OCI-LY7 (cell line): ENCODE measurements at regions not wholly inside any gene's neighbourhood (a gene's known extent, or its start where the extent isn't known, plus 50 kb on each side); places are given as distances from the start of the nearest gene placed in this dataset.

Source experiments
- CTCF ChIP-seq: fragments of 200-600 bp; sonication (generic); conservative IDR thresholded peaks from 2 replicates; pipeline ENCODE4 v1.5.1; 2014; ENCODE audit warnings: mild to moderate bottlenecking, antibody characterized with exemption, low read length, moderate library complexity, mixed read lengths
- EZH2phosphoT487 ChIP-seq: fragments of 200-600 bp; sonication (generic); IDR thresholded peaks from 2 replicates; pipeline ENCODE4 v1.6.1; 2018; ENCODE audit warnings: low read depth, borderline replicate concordance, mild to moderate bottlenecking, mixed run types, antibody characterized with exemption, low read length, moderate library complexity, mixed read lengths

- TF ChIP-seq CTCF: no peak
- TF ChIP-seq EZH2phosphoT487: no peak
Measured at GRCh38 chr4:148866666-148867065, 424.5 kb upstream of the NR3C2 start.
